WERI-Rb-1 (cell line): ENCODE measurements at regions not wholly inside any gene's neighbourhood (a gene's known extent, or its start where the extent isn't known, plus 50 kb on each side); places are given as distances from the start of the nearest gene placed in this dataset.

Source experiments
- DNase-seq: peaks from one replicate; pipeline ENCODE4 v3.0.0-alpha.2; 2020
- H3K27ac ChIP-seq: fragments of 250-450 bp; sonication (Bioruptor Pico); 2 replicates; pipeline ENCODE4 v1.5.1; 2020; ENCODE audit warnings: mild to moderate bottlenecking, moderate library complexity
- H3K27me3 ChIP-seq: fragments of 250-450 bp; sonication (Bioruptor Pico); 2 replicates; pipeline ENCODE4 v1.5.1; 2021; ENCODE audit warnings: mild to moderate bottlenecking, low read depth, moderate library complexity; ENCODE audit not compliant: insufficient read depth, severe bottlenecking
- H3K36me3 ChIP-seq: fragments of 250-450 bp; sonication (Bioruptor Pico); 2 replicates; pipeline ENCODE4 v1.5.1; 2020; ENCODE audit warnings: mild to moderate bottlenecking, moderate library complexity
- H3K4me3 ChIP-seq: 2 replicates; pipeline ENCODE4 v1.5.1; 2011; ENCODE audit warnings: low read depth, mild to moderate bottlenecking, control low read depth, low read length
- H3K9me3 ChIP-seq: fragments of 250-450 bp; sonication (Bioruptor Pico); 2 replicates; pipeline ENCODE4 v1.5.1; 2021; ENCODE audit warnings: mild to moderate bottlenecking, moderate library complexity; ENCODE audit not compliant: severe bottlenecking
- TF ChIP-seq, protein P1 (sequence below): IDR thresholded peaks from 2 replicates; pipeline ENCODE4 v1.5.1; 2011; ENCODE audit warnings: low read depth, mild to moderate bottlenecking, control low read depth, inconsistent platforms, low read length

DNA sequence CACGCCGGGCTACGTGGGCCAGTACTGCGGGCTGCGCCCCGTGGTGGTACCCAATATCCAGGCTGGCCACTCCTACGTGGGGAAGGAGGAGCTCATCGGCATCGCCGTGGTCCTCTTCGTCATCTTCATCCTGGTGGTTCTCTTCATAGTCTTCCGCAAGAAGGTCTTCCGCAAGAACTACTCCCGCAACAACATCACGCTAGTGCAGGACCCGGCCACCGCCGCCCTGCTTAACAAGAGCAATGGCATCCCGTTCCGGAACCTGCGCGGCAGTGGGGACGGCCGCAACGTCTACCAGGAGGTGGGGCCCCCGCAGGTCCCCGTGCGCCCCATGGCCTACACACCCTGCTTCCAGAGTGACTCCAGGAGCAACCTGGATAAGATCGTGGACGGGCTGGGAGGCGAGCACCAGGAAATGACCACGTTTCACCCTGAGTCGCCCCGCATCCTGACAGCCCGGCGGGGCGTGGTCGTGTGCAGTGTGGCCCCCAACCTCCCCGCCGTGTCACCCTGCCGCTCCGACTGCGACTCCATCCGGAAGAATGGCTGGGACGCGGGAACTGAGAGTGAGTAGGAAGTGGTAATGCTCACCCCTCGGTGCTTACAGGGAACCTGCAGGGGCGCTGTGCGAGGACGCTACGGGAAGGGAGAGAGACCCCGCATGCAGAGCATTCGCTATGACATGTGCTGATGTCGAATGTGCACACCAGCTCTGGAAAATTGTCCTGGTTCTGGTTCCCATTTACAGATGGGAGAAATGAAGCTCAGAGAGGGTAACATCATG, 86.4 kb upstream of the MTNR1B start:
- TF ChIP-seq, protein P1, sequence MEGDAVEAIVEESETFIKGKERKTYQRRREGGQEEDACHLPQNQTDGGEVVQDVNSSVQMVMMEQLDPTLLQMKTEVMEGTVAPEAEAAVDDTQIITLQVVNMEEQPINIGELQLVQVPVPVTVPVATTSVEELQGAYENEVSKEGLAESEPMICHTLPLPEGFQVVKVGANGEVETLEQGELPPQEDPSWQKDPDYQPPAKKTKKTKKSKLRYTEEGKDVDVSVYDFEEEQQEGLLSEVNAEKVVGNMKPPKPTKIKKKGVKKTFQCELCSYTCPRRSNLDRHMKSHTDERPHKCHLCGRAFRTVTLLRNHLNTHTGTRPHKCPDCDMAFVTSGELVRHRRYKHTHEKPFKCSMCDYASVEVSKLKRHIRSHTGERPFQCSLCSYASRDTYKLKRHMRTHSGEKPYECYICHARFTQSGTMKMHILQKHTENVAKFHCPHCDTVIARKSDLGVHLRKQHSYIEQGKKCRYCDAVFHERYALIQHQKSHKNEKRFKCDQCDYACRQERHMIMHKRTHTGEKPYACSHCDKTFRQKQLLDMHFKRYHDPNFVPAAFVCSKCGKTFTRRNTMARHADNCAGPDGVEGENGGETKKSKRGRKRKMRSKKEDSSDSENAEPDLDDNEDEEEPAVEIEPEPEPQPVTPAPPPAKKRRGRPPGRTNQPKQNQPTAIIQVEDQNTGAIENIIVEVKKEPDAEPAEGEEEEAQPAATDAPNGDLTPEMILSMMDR = no peak
- no peak overlapping the region for H3K4me3 ChIP-seq

DNA sequence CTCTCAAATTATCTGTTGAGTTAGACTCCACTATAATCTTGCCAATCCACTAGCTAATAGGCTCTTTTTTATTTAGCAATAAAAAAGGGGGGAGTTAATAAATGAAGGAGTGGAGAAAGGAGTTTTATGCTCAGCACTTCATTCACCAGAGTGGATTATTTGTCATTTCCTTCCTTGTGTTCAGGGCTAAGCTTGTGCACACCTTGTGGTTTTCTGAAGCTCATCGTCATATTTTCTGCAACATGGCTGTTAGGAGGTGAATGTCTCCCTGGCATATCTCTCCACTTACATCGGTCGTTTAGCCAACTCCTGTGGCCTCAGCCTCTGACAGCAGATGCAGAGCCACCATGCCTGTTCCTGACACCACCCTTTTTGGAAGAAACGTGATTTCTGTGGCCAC, 83.9 kb upstream of the MTNR1B start:
- no peaks in the 10 kb centered on the region for H3K9me3 ChIP-seq
- no peak for DNase-seq
- H3K27ac ChIP-seq = no peak overlapping the region
- TF ChIP-seq, protein P1 = no peak
- H3K4me3 ChIP-seq = no peak overlapping the region
- no peaks in the 10 kb centered on the region for H3K27me3 ChIP-seq
- H3K36me3 ChIP-seq = no peaks in the 10 kb centered on the region

More for the DNA sequence above, 86.4 kb upstream of the MTNR1B start:
- no peak overlapping the region for H3K27ac ChIP-seq
- H3K27me3 ChIP-seq = no peaks in the 10 kb centered on the region
- H3K9me3 ChIP-seq = no peaks in the 10 kb centered on the region
- no peak for DNase-seq
- H3K36me3 ChIP-seq = no peaks in the 10 kb centered on the region

DNA sequence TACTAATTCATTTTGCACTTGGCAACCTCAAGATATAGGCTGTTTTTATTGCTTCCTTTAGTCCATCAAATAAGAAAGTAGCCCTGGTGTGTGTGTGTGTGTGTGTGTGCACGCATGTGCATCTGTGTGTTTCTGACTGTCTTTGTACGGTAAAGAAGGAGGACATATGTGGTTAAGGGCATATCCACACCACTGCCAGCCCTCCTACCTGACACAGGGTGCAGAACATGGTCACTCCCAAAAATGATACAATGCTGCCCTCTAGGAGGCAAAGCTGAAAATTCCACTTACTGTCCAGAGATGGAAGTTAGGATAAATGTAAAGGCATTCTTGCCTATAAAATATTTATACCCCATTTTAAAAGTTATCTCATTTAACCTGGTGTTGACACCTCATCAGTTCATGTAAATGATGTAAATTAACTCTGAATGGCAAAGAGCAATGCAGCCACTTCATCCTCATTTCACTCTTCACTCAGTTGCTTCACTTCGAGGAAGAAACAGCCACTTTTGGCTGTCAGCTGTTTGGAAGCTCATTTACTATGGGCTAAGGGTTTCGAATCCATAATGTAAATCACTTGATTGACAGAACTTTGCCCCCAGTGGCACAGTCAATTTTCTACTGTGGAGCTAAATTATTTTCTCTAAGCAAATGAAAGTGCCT, 83.1 kb upstream of the MTNR1B start:
- Histone ChIP-seq H3K27me3 (no peaks in the 10 kb centered on the region), H3K9me3 (no peaks in the 10 kb centered on the region), H3K36me3 (no peaks in the 10 kb centered on the region), H3K27ac (no peak overlapping the region), H3K4me3 (no peak overlapping the region)
- peak; percentile 62 for DNase-seq
- TF ChIP-seq, protein P1 = peak; percentile 70

DNA sequence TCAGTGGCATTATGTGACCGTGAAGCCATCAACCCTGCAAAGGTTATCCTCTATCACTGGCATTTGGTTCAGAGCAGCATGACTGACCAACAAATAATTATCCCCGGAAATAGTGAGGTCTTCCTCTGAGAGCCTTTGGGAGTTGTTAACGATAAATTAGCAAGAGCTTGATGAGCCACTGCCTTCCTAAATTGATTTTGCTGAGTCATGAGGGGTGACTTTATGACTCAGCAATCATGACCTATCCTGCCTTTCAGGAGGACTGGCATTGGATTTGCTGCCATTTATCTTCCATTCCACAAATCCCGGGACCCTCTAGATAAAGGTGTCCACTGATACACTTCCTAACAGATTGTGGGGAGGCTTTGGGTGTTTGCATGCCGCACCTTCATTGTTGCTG, 80.8 kb upstream of the MTNR1B start:
- Histone ChIP-seq H3K9me3 (no peaks in the 10 kb centered on the region), H3K4me3 (no peak overlapping the region), H3K27me3 (no peaks in the 10 kb centered on the region), H3K27ac (no peak overlapping the region), H3K36me3 (no peaks in the 10 kb centered on the region)
- DNase-seq = no peak
- TF ChIP-seq, protein P1 = no peak

DNA sequence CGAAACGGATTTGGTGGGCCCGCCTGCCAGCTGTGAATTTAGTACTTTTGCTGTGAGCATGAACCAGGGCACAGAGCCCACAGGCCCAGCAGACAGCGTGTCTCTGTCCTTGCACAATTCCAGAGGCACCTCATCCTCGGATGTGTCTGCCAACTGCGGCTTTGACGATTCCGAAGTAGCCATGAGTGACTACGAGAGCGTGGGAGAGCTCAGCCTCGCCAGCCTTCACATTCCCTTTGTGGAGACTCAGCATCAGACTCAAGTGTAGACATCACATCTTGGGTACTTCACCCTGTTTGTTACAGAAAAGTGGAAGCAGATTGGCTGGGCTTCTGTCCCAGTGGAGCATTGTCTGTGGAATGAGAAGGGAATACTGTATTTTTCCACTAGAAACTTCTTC, 78.6 kb upstream of the MTNR1B start:
- Histone ChIP-seq H3K27me3 (no peaks in the 10 kb centered on the region), H3K9me3 (no peaks in the 10 kb centered on the region), H3K27ac (no peak overlapping the region), H3K36me3 (no peaks in the 10 kb centered on the region), H3K4me3 (no peak overlapping the region)
- TF ChIP-seq, protein P1 = no peak
- no peak for DNase-seq
